ENCODE measurements at regions not wholly inside any gene's neighbourhood (a gene's known extent, or its start where the extent isn't known, plus 50 kb on each side); places are given as distances from the start of the nearest gene placed in this dataset.

DNA sequence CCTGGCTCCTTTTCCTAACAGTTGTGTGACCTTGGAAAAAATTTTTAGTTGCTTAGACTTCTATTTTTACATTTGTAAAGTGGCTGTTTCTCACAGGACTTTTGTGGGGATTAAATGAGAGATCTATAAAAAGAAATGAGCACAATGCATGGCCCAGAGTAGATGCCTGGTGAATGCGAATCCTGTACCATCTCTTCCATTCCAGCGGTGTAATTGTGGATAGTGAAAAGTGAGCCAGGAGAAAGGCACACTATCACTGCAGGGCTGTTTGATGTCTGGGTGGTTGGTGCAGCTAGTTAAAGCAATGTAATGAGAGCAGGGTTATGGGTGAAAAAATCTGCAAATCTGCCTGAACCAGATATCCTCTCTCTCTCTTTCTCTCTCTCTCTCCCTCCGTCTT lies 347.5 kb upstream of the CITED2 start:
- no peak for DNase-seq (ENCODE audit: low read depth)
- no peak overlapping the region for H3K4me3 ChIP-seq (ENCODE audit: low read depth, low read length)
- TF ChIP-seq, protein P1, sequence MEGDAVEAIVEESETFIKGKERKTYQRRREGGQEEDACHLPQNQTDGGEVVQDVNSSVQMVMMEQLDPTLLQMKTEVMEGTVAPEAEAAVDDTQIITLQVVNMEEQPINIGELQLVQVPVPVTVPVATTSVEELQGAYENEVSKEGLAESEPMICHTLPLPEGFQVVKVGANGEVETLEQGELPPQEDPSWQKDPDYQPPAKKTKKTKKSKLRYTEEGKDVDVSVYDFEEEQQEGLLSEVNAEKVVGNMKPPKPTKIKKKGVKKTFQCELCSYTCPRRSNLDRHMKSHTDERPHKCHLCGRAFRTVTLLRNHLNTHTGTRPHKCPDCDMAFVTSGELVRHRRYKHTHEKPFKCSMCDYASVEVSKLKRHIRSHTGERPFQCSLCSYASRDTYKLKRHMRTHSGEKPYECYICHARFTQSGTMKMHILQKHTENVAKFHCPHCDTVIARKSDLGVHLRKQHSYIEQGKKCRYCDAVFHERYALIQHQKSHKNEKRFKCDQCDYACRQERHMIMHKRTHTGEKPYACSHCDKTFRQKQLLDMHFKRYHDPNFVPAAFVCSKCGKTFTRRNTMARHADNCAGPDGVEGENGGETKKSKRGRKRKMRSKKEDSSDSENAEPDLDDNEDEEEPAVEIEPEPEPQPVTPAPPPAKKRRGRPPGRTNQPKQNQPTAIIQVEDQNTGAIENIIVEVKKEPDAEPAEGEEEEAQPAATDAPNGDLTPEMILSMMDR (IDR thresholded peaks at IDR 0.05; ENCODE audit: control insufficient read depth, extremely low read depth, insufficient read depth), result no peak

DNA sequence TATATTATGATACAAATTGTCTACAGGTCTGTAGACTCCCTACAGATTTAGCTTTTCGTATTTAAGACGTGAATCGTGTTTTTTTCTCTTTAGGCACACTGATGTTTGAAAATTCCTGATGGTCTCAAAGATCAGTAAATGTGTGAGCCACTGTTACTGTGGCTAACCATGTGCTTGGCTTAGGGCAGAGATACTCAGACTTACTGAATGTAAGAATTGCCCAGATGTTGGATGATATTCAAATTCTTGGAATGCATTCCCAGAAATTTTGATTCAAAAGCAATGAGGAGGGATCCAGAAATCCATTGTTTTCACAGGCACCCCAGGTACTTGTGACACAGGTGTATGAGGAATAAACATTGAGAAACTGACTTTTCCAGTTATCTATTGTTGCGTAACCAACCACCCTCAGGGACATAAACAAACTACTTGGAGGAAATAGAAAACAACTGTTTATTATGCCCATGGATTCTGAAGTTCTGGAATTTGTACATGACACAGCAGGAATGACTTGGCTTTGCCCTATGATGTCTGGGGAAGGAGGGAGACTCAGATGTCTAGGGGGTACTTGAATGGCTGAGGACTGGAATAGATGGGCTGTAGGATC lies 339.6 kb upstream of the CITED2 start:
- peak; percentile 25 for DNase-seq (ENCODE audit: low read depth)
- H3K4me3 ChIP-seq (ENCODE audit: low read depth, low read length), result no peak overlapping the region
- TF ChIP-seq, protein P1 (IDR thresholded peaks at IDR 0.05; ENCODE audit: control insufficient read depth, extremely low read depth, insufficient read depth), result no peak

DNA sequence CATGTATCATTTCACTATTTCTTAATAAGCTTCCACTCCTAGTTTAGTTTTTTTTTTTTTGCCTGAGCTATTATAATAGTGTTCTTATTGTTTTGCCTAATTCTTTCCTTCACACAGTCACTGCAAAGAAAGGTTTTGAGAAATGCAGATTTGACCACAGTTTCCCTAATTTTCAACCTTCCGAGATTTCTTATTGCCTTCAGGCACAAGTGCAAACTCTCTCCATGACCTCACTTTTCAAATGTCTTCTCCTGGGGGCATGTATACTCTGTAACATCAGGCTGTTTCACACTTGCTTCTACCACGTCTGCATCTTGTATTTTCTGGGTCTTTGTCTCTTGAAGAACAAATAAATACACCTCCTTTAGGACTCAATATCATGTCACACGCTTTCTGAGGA lies 339.0 kb upstream of the CITED2 start:
- no peak for DNase-seq (ENCODE audit: low read depth)
- H3K4me3 ChIP-seq (ENCODE audit: low read depth, low read length), result no peak overlapping the region
- TF ChIP-seq, protein P1 (IDR thresholded peaks at IDR 0.05; ENCODE audit: control insufficient read depth, extremely low read depth, insufficient read depth), result no peak

DNA sequence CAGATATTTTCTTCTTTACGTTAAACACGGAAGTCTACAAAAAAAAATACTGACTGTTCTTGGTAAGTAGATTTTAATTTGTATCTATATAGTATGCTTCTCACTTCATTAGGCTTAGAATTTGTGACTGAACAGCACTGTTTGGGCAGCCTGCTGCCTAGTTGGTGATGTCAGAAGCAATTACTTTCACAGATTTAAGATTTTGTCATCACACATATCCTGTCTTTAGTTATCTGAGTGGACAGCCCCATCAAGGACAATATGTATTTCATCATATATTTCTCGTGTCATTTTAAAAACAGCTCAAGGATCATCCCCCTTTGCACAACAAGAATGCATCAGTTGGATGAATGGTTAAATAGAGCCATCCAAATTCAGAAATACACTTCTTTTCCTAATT lies 338.4 kb upstream of the CITED2 start:
- TF ChIP-seq, protein P1 (IDR thresholded peaks at IDR 0.05; ENCODE audit: control insufficient read depth, extremely low read depth, insufficient read depth), result no peak
- DNase-seq (ENCODE audit: low read depth), result no peak
- no peak overlapping the region for H3K4me3 ChIP-seq (ENCODE audit: low read depth, low read length)

DNA sequence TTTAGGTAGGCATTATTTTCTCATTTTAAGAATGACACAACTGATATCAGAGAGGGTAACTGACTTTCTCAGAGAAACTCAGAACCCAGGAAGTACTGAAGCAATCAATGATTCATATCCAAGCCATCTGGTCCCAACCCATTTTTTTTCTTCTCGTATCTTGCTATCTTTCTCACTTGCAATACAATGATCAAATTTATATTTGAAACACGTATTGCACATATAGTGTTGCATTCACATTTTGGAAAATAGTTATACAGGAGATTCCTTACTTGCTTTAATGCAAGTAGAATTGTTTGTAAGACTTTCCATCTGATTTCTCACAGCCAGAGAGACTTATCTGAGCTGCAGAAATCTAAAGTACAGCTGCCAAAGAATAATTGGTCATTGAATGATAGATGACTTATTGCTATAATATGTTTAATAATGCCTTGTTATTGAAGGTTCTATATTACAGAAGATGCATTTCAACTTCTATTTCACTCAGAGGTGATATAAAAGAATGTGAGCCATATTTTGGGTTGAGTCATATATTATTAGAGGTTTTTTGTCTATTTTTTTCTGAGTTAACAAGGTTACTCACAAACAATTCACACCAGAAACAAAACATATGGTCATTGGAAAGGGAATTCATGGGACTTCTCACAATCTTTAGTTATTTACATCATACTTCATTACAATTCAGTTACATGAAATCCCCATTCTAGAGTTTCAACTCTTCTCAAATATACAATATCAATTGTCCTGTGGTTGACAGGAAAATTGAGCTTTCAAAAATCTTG lies 337.5 kb upstream of the CITED2 start:
- DNase-seq (ENCODE audit: low read depth), result no peak
- TF ChIP-seq, protein P1 (IDR thresholded peaks at IDR 0.05; ENCODE audit: control insufficient read depth, extremely low read depth, insufficient read depth), result no peak
- H3K4me3 ChIP-seq (ENCODE audit: low read depth, low read length), result no peak overlapping the region

DNA sequence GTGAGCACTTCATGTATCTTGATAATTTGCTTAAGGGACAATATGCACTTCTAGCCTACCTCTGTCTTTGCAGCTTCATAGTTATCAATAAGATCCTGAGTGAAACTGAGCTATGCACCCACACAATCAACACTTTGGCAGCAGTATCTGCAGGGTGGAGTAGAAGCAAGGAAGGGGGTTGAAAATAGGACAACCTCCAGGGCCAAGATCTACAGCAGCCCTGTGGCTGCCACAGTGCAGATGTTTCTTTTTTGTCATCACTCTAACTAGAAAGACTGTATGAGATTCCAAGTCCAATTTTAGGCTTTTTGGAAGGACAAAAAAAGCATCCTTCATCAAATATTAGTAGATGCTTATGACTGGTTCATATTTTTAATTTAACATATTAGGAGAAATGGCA lies 336.1 kb upstream of the CITED2 start:
- TF ChIP-seq, protein P1 (IDR thresholded peaks at IDR 0.05; ENCODE audit: control insufficient read depth, extremely low read depth, insufficient read depth), result no peak
- H3K4me3 ChIP-seq (ENCODE audit: low read depth, low read length), result no peak overlapping the region
- DNase-seq (ENCODE audit: low read depth), result no peak
